Cardiac muscle cell (in vitro differentiated cells and primary cell): ENCODE measurements at regions not wholly inside any gene's neighbourhood (a gene's known extent, or its start where the extent isn't known, plus 50 kb on each side); places are given as distances from the start of the nearest gene placed in this dataset.

ENCODE experiments used
- DNase-seq, 2 donors: peaks; one replicate each; pipeline versions ENCODE4 v3.0.0 to v3.0.0-alpha.2; 2010 to 2017; ENCODE audit warnings: low read depth in 1 of 2, low spot score in 1 of 2
- H3K27ac ChIP-seq: fragments of 200-600 bp; sonication (generic); 2 replicates; pipeline ENCODE4 v1.5.1; 2016
- H3K27me3 ChIP-seq: fragments of 200-600 bp; sonication (generic); 2 replicates; pipeline ENCODE4 v1.6.0; 2016; ENCODE audit warnings: control low read depth
- H3K36me3 ChIP-seq: fragments of 200-600 bp; sonication (generic); 2 replicates; pipeline ENCODE4 v1.5.1; 2016; ENCODE audit warnings: control low read depth
- H3K4me1 ChIP-seq: fragments of 200-600 bp; sonication (generic); 2 replicates; pipeline ENCODE4 v1.8.1; 2017; ENCODE audit warnings: low read depth, mild to moderate bottlenecking, mixed run types
- H3K4me3 ChIP-seq: fragments of 200-600 bp; sonication (generic); 2 replicates; pipeline ENCODE4 v1.5.1; 2016; ENCODE audit warnings: mild to moderate bottlenecking
- H3K9me3 ChIP-seq: fragments of 200-600 bp; sonication (generic); 2 replicates; pipeline ENCODE4 v1.5.1; 2017; ENCODE audit warnings: low read depth, mild to moderate bottlenecking, control low read depth
- CTCF ChIP-seq: IDR thresholded peaks from 2 replicates; pipeline ENCODE4 v1.5.1; 2012; ENCODE audit warnings: low read depth, mild to moderate bottlenecking, low read length

DNA sequence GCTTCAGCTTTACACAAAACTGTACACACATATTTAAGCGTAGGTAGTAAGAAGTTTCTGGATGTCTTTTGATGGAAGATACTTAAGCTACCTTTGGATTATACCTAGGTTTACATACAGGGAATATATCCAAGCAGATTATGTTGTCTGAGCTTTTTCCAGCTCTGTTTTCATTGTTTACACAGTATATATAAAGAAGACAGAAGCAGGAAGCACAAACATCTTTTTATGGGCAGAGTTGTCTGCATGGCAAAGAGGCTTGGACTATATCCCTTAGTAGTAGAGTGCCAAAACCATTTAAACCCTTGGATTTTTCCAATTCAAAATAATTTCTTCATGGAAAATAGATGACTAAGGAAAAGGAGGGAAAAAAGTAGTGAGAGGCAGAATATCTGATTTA lies 329.4 kb upstream of the AGA start:
- Histone ChIP-seq H3K27me3 (no peaks in the 10 kb centered on the region), H3K36me3 (no peaks in the 10 kb centered on the region), H3K4me3 (no peak overlapping the region), H3K27ac (no peak overlapping the region), H3K9me3 (no peaks in the 10 kb centered on the region), H3K4me1 (no peaks in the 10 kb centered on the region)
- no peak for DNase-seq
- TF ChIP-seq CTCF = no peak

DNA sequence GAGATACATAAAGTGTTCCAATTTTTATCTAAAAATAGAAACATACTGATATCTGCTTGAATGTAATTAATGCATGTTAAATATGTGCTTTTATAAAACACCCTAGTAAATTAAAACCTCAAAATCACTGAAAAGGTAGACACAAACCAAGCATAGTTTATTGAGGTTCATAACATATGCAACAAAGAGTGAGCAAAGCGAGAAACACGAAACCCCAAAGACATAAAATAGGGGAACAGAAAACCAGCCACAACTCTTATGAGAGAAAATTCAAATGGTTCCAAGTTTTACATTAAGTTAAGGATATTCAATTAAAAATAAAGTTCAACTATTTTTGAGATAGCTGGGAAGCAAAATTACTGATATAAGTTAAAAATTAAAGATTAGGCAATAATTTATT lies 336.4 kb upstream of the AGA start:
- no peaks in the 10 kb centered on the region for H3K27me3 ChIP-seq
- TF ChIP-seq CTCF = no peak
- no peaks in the 10 kb centered on the region for H3K36me3 ChIP-seq
- no peak overlapping the region for H3K27ac ChIP-seq
- H3K4me3 ChIP-seq = no peak overlapping the region
- H3K9me3 ChIP-seq = no peaks in the 10 kb centered on the region
- DNase-seq = no peak
- H3K4me1 ChIP-seq = no peaks in the 10 kb centered on the region

DNA sequence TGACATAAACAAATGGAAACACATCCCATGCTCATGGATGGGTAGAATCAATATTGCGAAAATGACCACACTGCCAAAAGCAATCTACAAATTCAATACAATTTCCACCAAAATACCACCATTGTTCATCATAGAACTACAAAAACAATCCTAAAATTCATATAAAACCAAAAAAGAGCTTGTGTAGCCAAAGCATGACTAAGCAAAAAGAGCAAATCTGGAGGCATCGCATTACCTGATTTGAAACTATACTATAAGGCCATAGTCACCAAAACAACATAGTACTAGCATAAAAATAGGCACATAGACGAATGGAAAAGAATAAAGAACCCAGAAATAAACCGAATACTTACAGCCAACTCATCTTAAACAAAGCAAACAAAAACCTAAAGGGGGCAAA lies 342.8 kb upstream of the AGA start:
- Histone ChIP-seq H3K4me1 (no peaks in the 10 kb centered on the region), H3K27me3 (no peaks in the 10 kb centered on the region), H3K4me3 (no peak overlapping the region), H3K27ac (no peak overlapping the region), H3K9me3 (no peaks in the 10 kb centered on the region), H3K36me3 (no peaks in the 10 kb centered on the region)
- no peak for TF ChIP-seq CTCF
- no peak for DNase-seq

- H3K27me3 ChIP-seq = no peaks in the 10 kb centered on the region
- TF ChIP-seq CTCF = no peak
- no peak overlapping the region for H3K27ac ChIP-seq
- DNase-seq = no peak
- H3K9me3 ChIP-seq = no peaks in the 10 kb centered on the region
- no peaks in the 10 kb centered on the region for H3K4me1 ChIP-seq
- no peak overlapping the region for H3K4me3 ChIP-seq
- no peaks in the 10 kb centered on the region for H3K36me3 ChIP-seq
Observed at GRCh38 chr4:177789610-177790009, 347.4 kb upstream of the AGA start.

- Histone ChIP-seq H3K9me3 (no peaks in the 10 kb centered on the region), H3K4me3 (no peak overlapping the region), H3K27ac (no peak overlapping the region), H3K36me3 (no peaks in the 10 kb centered on the region), H3K4me1 (no peaks in the 10 kb centered on the region), H3K27me3 (no peaks in the 10 kb centered on the region)
- no peak for TF ChIP-seq CTCF
- DNase-seq = no peak
Observed at GRCh38 chr4:177791188-177791587, 349.0 kb upstream of the AGA start.

DNA sequence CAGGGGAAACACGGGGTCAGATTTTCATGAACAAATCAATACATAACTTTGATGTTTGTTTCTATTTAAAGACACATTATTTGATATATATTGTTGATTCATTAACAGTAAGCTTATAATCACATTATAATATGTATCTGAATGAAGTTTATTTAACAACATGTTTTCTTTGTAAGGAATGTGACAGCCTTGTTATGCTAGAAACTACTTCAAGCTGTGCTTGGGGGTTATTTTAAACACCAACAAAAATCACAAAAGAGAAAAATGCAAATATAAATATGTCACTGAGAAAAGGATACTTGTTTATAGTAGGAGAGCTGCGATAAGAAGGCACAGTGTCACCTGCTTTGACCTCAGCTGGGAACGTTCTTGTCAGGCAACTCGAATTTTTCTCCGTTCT lies 354.6 kb upstream of the AGA start:
- TF ChIP-seq CTCF = no peak
- DNase-seq = no peak
- Histone ChIP-seq H3K36me3 (no peaks in the 10 kb centered on the region), H3K27ac (no peak overlapping the region), H3K9me3 (no peaks in the 10 kb centered on the region), H3K4me3 (no peak overlapping the region), H3K27me3 (no peaks in the 10 kb centered on the region), H3K4me1 (no peaks in the 10 kb centered on the region)
